ENCODE measurements at regions not wholly inside any gene's neighbourhood (a gene's known extent, or its start where the extent isn't known, plus 50 kb on each side); places are given as distances from the start of the nearest gene placed in this dataset.

- H3K9me2 ChIP-seq (replicated peaks; ENCODE audit: insufficient read depth, low read length): no peaks in the 10 kb centered on the region
- no peak overlapping the region for H3K27ac ChIP-seq (ENCODE audit: low read length)
- no peaks in the 10 kb centered on the region for H3K36me3 ChIP-seq (replicated peaks; ENCODE audit: insufficient read depth, low read length)
- H2AFZ ChIP-seq (ENCODE audit: low read length): no peak overlapping the region
- no peak for DNase-seq
- H3K27me3 ChIP-seq (replicated peaks; ENCODE audit: insufficient read depth, low read length): no peaks in the 10 kb centered on the region
- H3K4me3 ChIP-seq (ENCODE audit: low read length): no peak overlapping the region
- H4K20me1 ChIP-seq (ENCODE audit: insufficient read depth, low read length): no peaks in the 10 kb centered on the region
- H3F3A ChIP-seq (ENCODE audit: insufficient read depth, low read length): no peaks in the 10 kb centered on the region
- H3K9ac ChIP-seq (ENCODE audit: low read length): no peak overlapping the region
- H3K79me2 ChIP-seq (ENCODE audit: low read length): no peaks in the 10 kb centered on the region
- no peaks in the 10 kb centered on the region for H3K4me1 ChIP-seq (ENCODE audit: low read length)
- no peak overlapping the region for H3K4me2 ChIP-seq (ENCODE audit: low read depth, low read length)
- TF ChIP-seq EZH2phosphoT487 (IDR thresholded peaks at IDR 0.05; ENCODE audit: low read length) (no peak), CTCF (IDR thresholded peaks at IDR 0.05; ENCODE audit: low read length) (no peak)
- H3K9me3 ChIP-seq (replicated peaks; ENCODE audit: insufficient read depth, low read length): no peaks in the 10 kb centered on the region
Observed at GRCh38 chr2:2696325-2696724, 365.2 kb upstream of the MYT1L start.

GRCh38 chr2:2694746-2695145 is 363.7 kb upstream of the MYT1L start:
- no peaks in the 10 kb centered on the region for H3K79me2 ChIP-seq (ENCODE audit: low read length)
- H3K27me3 ChIP-seq (replicated peaks; ENCODE audit: insufficient read depth, low read length): no peaks in the 10 kb centered on the region
- H3F3A ChIP-seq (ENCODE audit: insufficient read depth, low read length): no peaks in the 10 kb centered on the region
- no peak for DNase-seq
- no peaks in the 10 kb centered on the region for H3K36me3 ChIP-seq (replicated peaks; ENCODE audit: insufficient read depth, low read length)
- H3K9me2 ChIP-seq (replicated peaks; ENCODE audit: insufficient read depth, low read length): no peaks in the 10 kb centered on the region
- no peaks in the 10 kb centered on the region for H3K9me3 ChIP-seq (replicated peaks; ENCODE audit: insufficient read depth, low read length)
- H3K27ac ChIP-seq (ENCODE audit: low read length): no peak overlapping the region
- H3K4me1 ChIP-seq (ENCODE audit: low read length): no peaks in the 10 kb centered on the region
- no peak overlapping the region for H3K4me2 ChIP-seq (ENCODE audit: low read depth, low read length)
- TF ChIP-seq EZH2phosphoT487 (IDR thresholded peaks at IDR 0.05; ENCODE audit: low read length): no peak
- TF ChIP-seq CTCF (IDR thresholded peaks at IDR 0.05; ENCODE audit: low read length): no peak
- TF ChIP-seq EZH2 (optimal IDR thresholded peaks at IDR 0.05; ENCODE audit: low read depth, low read length): no peak
- H3K4me3 ChIP-seq (ENCODE audit: low read length): no peak overlapping the region
- H4K20me1 ChIP-seq (ENCODE audit: insufficient read depth, low read length): no peaks in the 10 kb centered on the region
- no peak overlapping the region for H2AFZ ChIP-seq (ENCODE audit: low read length)
- H3K9ac ChIP-seq (ENCODE audit: low read length): no peak overlapping the region

- no peaks in the 10 kb centered on the region for H3K9me3 ChIP-seq (replicated peaks; ENCODE audit: insufficient read depth, low read length)
- TF ChIP-seq CTCF (IDR thresholded peaks at IDR 0.05; ENCODE audit: low read length): no peak
- no peak for TF ChIP-seq EZH2phosphoT487 (IDR thresholded peaks at IDR 0.05; ENCODE audit: low read length)
- TF ChIP-seq EZH2 (optimal IDR thresholded peaks at IDR 0.05; ENCODE audit: low read depth, low read length): no peak
- no peaks in the 10 kb centered on the region for H3K9me2 ChIP-seq (replicated peaks; ENCODE audit: insufficient read depth, low read length)
- DNase-seq: no peak
- H3K4me3 ChIP-seq (ENCODE audit: low read length): no peak overlapping the region
- H3K4me1 ChIP-seq (ENCODE audit: low read length): no peaks in the 10 kb centered on the region
- H3K27ac ChIP-seq (ENCODE audit: low read length): no peak overlapping the region
- H2AFZ ChIP-seq (ENCODE audit: low read length): no peak overlapping the region
- no peaks in the 10 kb centered on the region for H3K27me3 ChIP-seq (replicated peaks; ENCODE audit: insufficient read depth, low read length)
- no peak overlapping the region for H3K4me2 ChIP-seq (ENCODE audit: low read depth, low read length)
- no peak overlapping the region for H3K9ac ChIP-seq (ENCODE audit: low read length)
- H3K79me2 ChIP-seq (ENCODE audit: low read length): no peaks in the 10 kb centered on the region
- H3K36me3 ChIP-seq (replicated peaks; ENCODE audit: insufficient read depth, low read length): no peaks in the 10 kb centered on the region
- no peaks in the 10 kb centered on the region for H4K20me1 ChIP-seq (ENCODE audit: insufficient read depth, low read length)
- no peaks in the 10 kb centered on the region for H3F3A ChIP-seq (ENCODE audit: insufficient read depth, low read length)
Observed at GRCh38 chr2:2692599-2693389, 361.7 kb upstream of the MYT1L start.

Measured in MM.1S (cell line).